Choroid plexus epithelial cell (primary cell): ENCODE measurements at regions not wholly inside any gene's neighbourhood (a gene's known extent, or its start where the extent isn't known, plus 50 kb on each side); places are given as distances from the start of the nearest gene placed in this dataset.

Source experiments
- DNase-seq: peaks from one replicate; pipeline ENCODE4 v3.0.0-alpha.2; 2010; ENCODE audit warnings: low read depth
- H3K4me3 ChIP-seq: 2 replicates; pipeline ENCODE4 v1.5.1; 2011; ENCODE audit warnings: low read depth, mild to moderate bottlenecking, control low read depth, low read length, moderate library complexity
- TF ChIP-seq, protein P1 (sequence below): conservative IDR thresholded peaks from 2 replicates; pipeline ENCODE4 v1.5.1; 2011; ENCODE audit warnings: low read depth, mild to moderate bottlenecking, control low read depth, inconsistent platforms, low read length, moderate library complexity

DNA sequence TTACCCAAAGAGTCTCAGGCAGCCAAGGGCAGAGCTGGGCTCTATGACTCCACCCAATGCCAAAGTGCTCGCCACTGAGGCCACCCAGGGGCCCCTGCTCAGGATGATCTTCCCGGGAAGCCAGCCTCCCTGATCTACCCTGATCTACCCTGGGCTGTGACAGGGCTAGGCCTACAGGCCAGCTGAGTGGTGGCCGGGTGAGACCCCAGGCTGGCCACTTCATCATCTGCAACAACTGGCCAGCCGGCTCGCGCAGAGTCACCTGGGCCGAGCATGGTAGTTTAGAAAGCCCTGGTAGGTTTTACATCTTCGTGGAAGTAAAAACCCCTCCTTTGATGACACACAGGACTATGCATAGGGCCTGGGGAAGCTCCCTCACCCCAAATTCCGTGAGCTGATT, 276.3 kb downstream of the NDUFA10 start:
- no peak overlapping the region for H3K4me3 ChIP-seq
- TF ChIP-seq, protein P1, sequence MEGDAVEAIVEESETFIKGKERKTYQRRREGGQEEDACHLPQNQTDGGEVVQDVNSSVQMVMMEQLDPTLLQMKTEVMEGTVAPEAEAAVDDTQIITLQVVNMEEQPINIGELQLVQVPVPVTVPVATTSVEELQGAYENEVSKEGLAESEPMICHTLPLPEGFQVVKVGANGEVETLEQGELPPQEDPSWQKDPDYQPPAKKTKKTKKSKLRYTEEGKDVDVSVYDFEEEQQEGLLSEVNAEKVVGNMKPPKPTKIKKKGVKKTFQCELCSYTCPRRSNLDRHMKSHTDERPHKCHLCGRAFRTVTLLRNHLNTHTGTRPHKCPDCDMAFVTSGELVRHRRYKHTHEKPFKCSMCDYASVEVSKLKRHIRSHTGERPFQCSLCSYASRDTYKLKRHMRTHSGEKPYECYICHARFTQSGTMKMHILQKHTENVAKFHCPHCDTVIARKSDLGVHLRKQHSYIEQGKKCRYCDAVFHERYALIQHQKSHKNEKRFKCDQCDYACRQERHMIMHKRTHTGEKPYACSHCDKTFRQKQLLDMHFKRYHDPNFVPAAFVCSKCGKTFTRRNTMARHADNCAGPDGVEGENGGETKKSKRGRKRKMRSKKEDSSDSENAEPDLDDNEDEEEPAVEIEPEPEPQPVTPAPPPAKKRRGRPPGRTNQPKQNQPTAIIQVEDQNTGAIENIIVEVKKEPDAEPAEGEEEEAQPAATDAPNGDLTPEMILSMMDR: no peak

DNA sequence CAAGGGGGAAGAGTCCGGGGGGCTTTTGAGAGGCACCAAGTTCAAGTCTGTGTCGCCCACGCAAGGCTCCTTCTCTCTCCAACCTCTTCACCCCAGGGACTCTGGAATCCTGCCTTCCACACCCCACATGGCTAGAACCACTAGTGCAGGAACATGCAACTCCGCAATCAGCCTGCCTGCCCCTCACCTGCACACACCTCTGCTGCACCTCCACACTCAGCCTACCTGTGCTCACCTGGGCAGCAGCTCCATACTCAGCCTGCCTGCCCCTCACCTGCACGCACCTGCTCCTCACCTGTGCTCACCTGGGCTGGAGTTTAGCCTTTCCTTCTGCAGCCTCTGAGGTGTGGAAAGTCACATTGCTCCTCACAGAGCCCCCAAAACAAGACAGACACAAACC, 277.4 kb downstream of the NDUFA10 start:
- TF ChIP-seq, protein P1: no peak
- DNase-seq: no peak
- no peak overlapping the region for H3K4me3 ChIP-seq

More for the DNA sequence above, 276.3 kb downstream of the NDUFA10 start:
- DNase-seq: no peak

DNA sequence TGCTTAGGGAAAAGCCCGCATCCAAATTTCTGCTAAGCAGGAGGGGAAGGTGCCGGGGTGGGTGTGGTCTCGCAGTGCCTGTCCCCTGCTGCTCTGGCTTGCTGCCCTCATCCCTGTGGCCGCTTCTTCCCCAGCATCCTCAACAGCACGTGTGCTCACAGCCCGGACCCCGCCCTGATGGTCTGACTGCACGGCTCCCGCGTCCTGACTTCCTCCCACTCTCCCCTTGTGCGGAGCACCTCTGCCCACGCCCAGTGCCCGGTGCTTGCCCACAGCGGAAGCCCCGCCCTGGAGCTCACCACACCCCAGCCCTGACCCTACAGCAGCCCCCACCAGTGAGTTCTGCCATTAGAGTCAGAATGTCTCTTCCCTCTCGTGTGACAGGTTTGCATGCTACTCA, 277.9 kb downstream of the NDUFA10 start:
- no peak for DNase-seq
- TF ChIP-seq, protein P1: no peak
- H3K4me3 ChIP-seq: no peak overlapping the region

DNA sequence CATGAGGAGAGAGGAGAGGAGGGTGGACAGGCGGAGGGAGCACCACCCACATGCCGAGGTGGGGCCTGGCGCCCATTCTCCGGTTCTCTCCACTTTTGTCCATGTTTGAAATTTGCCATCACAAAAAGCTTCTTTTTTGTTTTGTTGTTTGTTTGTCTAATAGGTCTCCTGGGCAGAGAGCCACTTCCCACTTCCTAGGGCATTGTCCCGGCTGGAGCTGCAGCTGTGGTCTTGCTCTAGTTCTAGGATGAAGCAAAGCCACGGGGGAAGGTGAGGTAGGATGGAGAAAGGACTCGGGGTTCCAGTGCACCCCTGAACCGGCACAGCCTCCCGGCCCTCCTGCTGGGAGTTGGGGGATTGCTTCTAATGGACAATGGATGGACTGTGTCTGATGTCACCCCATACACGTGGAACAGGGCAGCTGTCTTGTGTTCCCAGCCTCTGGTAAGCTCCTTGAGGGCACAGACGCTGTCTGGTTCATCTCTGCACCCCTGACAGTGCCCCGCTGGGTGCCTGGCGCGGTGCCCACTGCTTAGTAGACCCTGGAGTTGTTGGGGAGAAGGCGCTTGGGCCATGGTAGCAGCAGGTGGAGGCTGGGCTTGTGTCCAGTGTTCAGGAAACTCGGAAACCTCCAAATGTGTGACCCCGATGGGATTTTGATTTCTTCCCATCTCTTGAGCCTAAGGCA, 278.4 kb downstream of the NDUFA10 start:
- no peak for DNase-seq
- no peak overlapping the region for H3K4me3 ChIP-seq
- TF ChIP-seq, protein P1: no peak

DNA sequence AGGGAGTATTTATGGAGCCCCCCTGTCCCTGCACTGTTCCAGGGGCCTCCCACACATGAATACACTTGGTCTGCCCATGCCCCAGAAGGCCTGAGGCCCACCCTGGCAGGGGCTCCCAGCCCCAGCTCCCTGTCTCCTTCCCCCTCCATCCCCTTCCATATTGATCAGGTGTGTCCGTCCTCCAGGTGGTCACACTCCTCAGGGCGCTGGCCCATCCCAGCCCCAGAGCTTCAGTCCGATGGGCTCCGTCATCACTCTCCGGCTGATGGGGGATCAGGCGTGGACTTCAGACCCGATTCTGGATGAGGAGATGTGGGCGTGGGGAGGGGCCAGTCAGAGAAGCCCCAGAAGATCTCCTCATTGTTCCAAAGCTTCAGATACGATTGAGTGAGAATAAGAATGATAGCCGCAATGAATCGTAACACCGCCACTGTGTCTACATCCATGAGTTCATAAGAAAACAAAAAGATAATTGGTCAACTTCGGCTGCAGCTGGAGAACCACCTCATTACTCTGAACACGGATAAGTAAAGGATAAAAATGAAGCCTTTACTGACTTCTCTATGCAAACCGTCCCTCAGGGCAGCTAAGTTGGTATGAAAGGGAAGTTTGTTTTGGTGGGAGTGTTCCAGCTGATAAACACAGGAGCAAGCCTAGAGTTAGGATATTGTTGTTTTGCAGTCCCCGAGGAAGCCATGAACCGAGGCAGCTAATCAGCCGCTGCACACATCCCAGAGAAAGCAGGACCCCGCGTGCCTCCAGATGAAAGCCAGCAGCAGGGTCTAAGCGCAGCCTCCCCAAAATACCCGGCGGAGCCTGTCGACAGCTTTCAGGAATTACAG, 279.5 kb downstream of the NDUFA10 start:
- H3K4me3 ChIP-seq: no peak overlapping the region
- TF ChIP-seq, protein P1: no peak
- no peak for DNase-seq

DNA sequence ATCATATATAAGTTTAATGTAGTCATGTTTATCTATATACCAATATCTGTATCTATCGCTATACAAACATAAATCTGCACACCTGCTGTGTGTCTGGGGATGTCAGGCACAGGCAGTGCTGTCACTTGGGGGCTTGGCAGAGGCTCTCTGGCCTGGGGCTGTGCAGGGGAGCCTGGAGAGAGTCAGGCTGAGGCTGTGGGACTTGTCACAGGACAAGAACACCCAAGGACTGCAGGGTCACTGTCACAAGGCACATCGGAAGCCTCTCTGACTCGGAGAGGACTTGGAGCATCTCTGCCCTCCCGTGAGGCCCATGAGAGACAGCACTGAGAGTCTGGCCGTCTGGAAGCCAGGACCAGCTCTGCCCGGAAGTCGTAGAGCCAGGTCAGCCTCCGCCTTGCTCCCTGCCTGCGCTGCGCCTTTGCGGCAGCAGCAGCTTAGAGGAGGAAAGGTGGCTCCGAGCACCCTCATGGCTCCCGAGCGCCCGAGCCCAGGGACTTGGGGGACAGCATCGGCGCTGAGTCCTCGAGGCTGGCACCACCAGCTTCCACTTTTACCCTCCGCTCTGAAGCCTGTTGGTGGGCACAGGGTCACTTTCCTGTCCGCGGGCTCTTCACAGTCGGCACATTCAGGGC, 280.3 kb downstream of the NDUFA10 start:
- DNase-seq: no peak

More for the DNA sequence above, 280.3 kb downstream of the NDUFA10 start:
- no peak overlapping the region for H3K4me3 ChIP-seq
- TF ChIP-seq, protein P1: no peak
